Fibroblast of lung (primary cell): ENCODE measurements at regions not wholly inside any gene's neighbourhood (a gene's known extent, or its start where the extent isn't known, plus 50 kb on each side); places are given as distances from the start of the nearest gene placed in this dataset.

Experiments used
- DNase-seq, 2 donors: peaks; one replicate each; pipeline versions ENCODE4 v3.0.0 to v3.0.0-alpha.2; 2010; ENCODE audit warnings: low read depth in 2 of 2
- H2AFZ ChIP-seq: 2 replicates; pipeline ENCODE4 v1.5.1; 2012; ENCODE audit warnings: low read length, control low read depth, inconsistent platforms
- H3K27ac ChIP-seq: 2 replicates; pipeline ENCODE4 v1.5.1; 2011; ENCODE audit warnings: low read length, control low read depth; ENCODE audit not compliant: insufficient read depth
- H3K27me3 ChIP-seq: 2 replicates; pipeline ENCODE4 v1.5.1; 2011; ENCODE audit warnings: mild to moderate bottlenecking, low read length; ENCODE audit not compliant: control insufficient read depth, insufficient read depth
- H3K36me3 ChIP-seq: 2 replicates; pipeline ENCODE4 v1.5.1; 2011; ENCODE audit warnings: low read length; ENCODE audit not compliant: control insufficient read depth, insufficient read depth
- H3K4me1 ChIP-seq: 2 replicates; pipeline ENCODE4 v1.5.1; 2011; ENCODE audit warnings: low read length; ENCODE audit not compliant: control insufficient read depth, insufficient read depth; ENCODE audit errors: extremely low read depth
- H3K4me2 ChIP-seq: 2 replicates; pipeline ENCODE4 v1.5.1; 2011; ENCODE audit warnings: low read length, control low read depth; ENCODE audit not compliant: insufficient read depth; ENCODE audit errors: extremely low read depth
- H3K4me3 ChIP-seq, 4 experiments: fragments of 200-600 bp in 1 of 4; sonication (generic) in 1 of 4; replicated peaks in 1 of 4; 2 replicates each; pipeline ENCODE4 v1.5.1; 2011 to 2016; ENCODE audit warnings: low read length in 4 of 4, low read depth in 3 of 4, mild to moderate bottlenecking in 3 of 4, control low read depth in 2 of 4, inconsistent platforms in 1 of 4, mixed read lengths in 1 of 4; ENCODE audit not compliant: insufficient read depth in 1 of 4; ENCODE audit errors: control extremely low read depth in 1 of 4
- H3K79me2 ChIP-seq: 2 replicates; pipeline ENCODE4 v1.5.1; 2012; ENCODE audit warnings: mild to moderate bottlenecking, low read length, inconsistent platforms; ENCODE audit not compliant: control insufficient read depth, insufficient read depth
- H3K9ac ChIP-seq: 2 replicates; pipeline ENCODE4 v1.5.1; 2011; ENCODE audit warnings: mild to moderate bottlenecking, low read length, control low read depth; ENCODE audit not compliant: insufficient read depth
- H3K9me3 ChIP-seq: 2 replicates; pipeline ENCODE4 v1.5.1; 2012; ENCODE audit warnings: low read depth, low read length; ENCODE audit not compliant: control insufficient read depth, insufficient read depth
- H4K20me1 ChIP-seq: 2 replicates; pipeline ENCODE4 v1.5.1; 2011; ENCODE audit warnings: low read length; ENCODE audit not compliant: control insufficient read depth, insufficient read depth; ENCODE audit errors: extremely low read depth
- EZH2 ChIP-seq: IDR thresholded peaks from 2 replicates; pipeline ENCODE4 v1.5.1; 2012; ENCODE audit warnings: low read length, control low read depth, mild to moderate bottlenecking; ENCODE audit errors: missing control alignments
- TF ChIP-seq, protein P1 (sequence below), 2 donors: IDR thresholded peaks in 1 of 2; conservative IDR thresholded peaks in 1 of 2; 1 replicate in 1 of 2; 2 replicates in 1 of 2; pipeline ENCODE4 v1.5.1; 2011 to 2012; ENCODE audit warnings: low read length in 2 of 2, control low read depth in 1 of 2, inconsistent platforms in 1 of 2, low read depth in 1 of 2, mild to moderate bottlenecking in 1 of 2

GRCh38 chr1:96509951-96510350, 211.6 kb upstream of the PTBP2 start:
- H2AFZ ChIP-seq: no peak overlapping the region
- no peaks in the 10 kb centered on the region for H3K79me2 ChIP-seq
- no peak for DNase-seq
- H3K4me1 ChIP-seq: no peaks in the 10 kb centered on the region
- H3K4me2 ChIP-seq: no peak overlapping the region
- H3K9ac ChIP-seq: no peak overlapping the region
- H3K9me3 ChIP-seq: no peaks in the 10 kb centered on the region
- H3K27me3 ChIP-seq: no peaks in the 10 kb centered on the region
- H3K27ac ChIP-seq: no peak overlapping the region
- no peaks in the 10 kb centered on the region for H4K20me1 ChIP-seq
- TF ChIP-seq, protein P1, sequence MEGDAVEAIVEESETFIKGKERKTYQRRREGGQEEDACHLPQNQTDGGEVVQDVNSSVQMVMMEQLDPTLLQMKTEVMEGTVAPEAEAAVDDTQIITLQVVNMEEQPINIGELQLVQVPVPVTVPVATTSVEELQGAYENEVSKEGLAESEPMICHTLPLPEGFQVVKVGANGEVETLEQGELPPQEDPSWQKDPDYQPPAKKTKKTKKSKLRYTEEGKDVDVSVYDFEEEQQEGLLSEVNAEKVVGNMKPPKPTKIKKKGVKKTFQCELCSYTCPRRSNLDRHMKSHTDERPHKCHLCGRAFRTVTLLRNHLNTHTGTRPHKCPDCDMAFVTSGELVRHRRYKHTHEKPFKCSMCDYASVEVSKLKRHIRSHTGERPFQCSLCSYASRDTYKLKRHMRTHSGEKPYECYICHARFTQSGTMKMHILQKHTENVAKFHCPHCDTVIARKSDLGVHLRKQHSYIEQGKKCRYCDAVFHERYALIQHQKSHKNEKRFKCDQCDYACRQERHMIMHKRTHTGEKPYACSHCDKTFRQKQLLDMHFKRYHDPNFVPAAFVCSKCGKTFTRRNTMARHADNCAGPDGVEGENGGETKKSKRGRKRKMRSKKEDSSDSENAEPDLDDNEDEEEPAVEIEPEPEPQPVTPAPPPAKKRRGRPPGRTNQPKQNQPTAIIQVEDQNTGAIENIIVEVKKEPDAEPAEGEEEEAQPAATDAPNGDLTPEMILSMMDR (conservative IDR thresholded peaks at IDR 0.05 in 1 of 2, IDR thresholded peaks at IDR 0.05 in 1 of 2; ENCODE audit: low read depth in 1 of 2, low read length in 2 of 2): no peak
- no peak for TF ChIP-seq EZH2
- H3K4me3 ChIP-seq: no peak overlapping the region
- H3K36me3 ChIP-seq: no peaks in the 10 kb centered on the region

- DNase-seq: no peak
- Histone ChIP-seq H3K9me3 (no peaks in the 10 kb centered on the region), H3K27ac (no peak overlapping the region), H3K36me3 (no peaks in the 10 kb centered on the region), H3K9ac (no peak overlapping the region), H3K4me3 (no peak overlapping the region), H3K4me2 (no peak overlapping the region), H3K27me3 (no peaks in the 10 kb centered on the region), H3K79me2 (no peaks in the 10 kb centered on the region), H3K4me1 (no peaks in the 10 kb centered on the region), H4K20me1 (no peaks in the 10 kb centered on the region), H2AFZ (no peak overlapping the region)
- TF ChIP-seq EZH2: no peak
- TF ChIP-seq, protein P1 (conservative IDR thresholded peaks at IDR 0.05 in 1 of 2, IDR thresholded peaks at IDR 0.05 in 1 of 2; ENCODE audit: low read depth in 1 of 2, low read length in 2 of 2): no peak
Observed at GRCh38 chr1:96510391-96510790, 211.2 kb upstream of the PTBP2 start.

DNA sequence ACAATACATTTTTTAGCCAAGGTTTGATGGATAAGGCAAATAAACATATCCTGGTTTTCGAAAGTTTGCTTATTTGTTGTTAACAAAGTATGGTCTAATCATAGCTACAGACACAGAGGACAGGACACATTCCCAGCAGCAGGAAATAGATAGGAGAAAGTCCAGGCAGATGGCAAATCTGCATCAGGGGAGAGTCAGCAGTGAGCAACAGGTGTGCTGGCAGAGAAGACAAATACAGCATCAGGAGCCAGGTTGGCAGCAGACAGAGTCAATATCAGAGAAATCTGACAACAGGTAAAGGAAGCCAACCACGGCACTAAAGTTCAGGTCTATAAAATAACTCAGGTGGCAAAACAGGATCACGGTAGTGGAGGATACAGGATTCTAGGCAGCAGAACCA, 210.7 kb upstream of the PTBP2 start:
- no peak overlapping the region for H3K9ac ChIP-seq
- H3K79me2 ChIP-seq: no peaks in the 10 kb centered on the region
- no peaks in the 10 kb centered on the region for H3K36me3 ChIP-seq
- no peaks in the 10 kb centered on the region for H3K9me3 ChIP-seq
- no peaks in the 10 kb centered on the region for H3K27me3 ChIP-seq
- no peaks in the 10 kb centered on the region for H4K20me1 ChIP-seq
- TF ChIP-seq, protein P1 (conservative IDR thresholded peaks at IDR 0.05 in 1 of 2, IDR thresholded peaks at IDR 0.05 in 1 of 2; ENCODE audit: low read depth in 1 of 2, low read length in 2 of 2): no peak
- no peak overlapping the region for H3K27ac ChIP-seq
- DNase-seq: no peak
- H3K4me2 ChIP-seq: no peak overlapping the region
- H3K4me3 ChIP-seq: no peak overlapping the region
- H2AFZ ChIP-seq: no peak overlapping the region
- H3K4me1 ChIP-seq: no peaks in the 10 kb centered on the region
